G401 (cell line): ENCODE measurements at regions not wholly inside any gene's neighbourhood (a gene's known extent, or its start where the extent isn't known, plus 50 kb on each side); places are given as distances from the start of the nearest gene placed in this dataset.
"Not testable (repeated sequence)": the region's sequence is repeated elsewhere in the genome, so short reads cannot be mapped to it uniquely, and the experiment has no call there.

Experiments used
- DNase-seq: peaks from one replicate; pipeline ENCODE4 v3.0.0-alpha.2; 2015; ENCODE audit warnings: low spot score
- in situ Hi-C: cut with HindIII; loops from 2 replicates; pipeline ENCODE4 v1.10.0; 2016; ENCODE audit warnings: low sequenced_read_pairs, mixed read lengths

DNA sequence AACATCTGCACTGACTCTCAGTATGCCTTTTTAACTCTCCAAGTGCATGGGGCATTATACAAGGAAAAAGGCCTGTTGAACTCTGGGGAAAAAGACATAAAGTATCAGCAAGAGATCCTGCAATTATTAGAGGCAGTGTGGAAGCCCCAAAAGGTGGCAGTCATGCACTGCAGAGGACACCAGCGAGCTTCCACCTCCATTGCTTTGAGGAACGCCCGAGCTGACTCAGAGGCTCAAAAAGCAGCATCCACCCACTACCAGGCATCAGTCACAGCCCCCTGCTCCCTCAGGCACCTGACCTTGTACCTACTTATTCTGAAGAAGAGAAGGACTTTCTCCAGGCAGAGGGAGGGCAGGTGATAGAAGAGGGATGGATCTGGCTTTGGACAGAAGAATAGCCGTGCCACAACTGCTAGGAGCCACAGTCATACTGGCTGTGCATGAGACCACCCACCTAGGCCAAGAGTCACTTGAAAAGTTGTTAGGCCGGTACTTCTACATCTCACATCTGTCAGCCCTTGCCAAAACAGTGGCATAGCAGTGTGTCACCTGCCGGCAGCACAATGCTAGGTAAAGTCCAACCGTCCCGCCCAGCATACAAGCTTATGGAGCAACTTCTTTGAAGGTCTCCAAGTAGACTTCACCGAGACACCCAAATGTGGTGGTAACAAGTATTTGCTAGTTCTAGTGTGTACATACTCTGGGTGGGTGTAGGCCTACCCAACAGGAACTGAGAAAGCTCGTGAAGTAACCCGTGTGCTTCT is 439.1 kb upstream of the CA10 start:
- DNase-seq = not testable (repeated sequence)

DNA sequence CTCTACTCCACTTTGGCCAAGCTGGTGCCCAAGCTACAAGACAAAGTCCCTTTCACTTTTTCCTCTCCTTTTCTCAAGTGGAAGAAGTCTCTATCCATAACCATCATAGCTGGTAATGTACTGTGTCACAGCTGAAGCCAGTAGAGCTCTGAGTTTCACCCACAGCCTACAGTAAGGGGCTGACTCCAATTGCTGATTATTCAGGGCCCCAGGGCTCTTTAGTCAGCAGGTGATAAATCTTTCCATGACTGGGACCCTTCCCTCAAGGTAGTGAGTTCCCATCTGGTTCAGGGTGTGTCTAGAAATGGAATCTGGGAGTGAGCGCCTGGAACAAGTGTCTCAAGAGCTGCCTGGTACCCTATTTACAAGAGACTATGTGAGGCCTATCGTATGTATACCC is 436.0 kb upstream of the CA10 start:
- DNase-seq = no peak
- in situ Hi-C loops = no loop called here

More for the DNA sequence above, 439.1 kb upstream of the CA10 start:
- in situ Hi-C loops = not testable (repeated sequence)

- in situ Hi-C loops = no loop called here
Observed at GRCh38 chr17:52546990-52547389, 388.5 kb upstream of the CA10 start.

GRCh38 chr17:52546493-52546892 is 388.0 kb upstream of the CA10 start:
- no peak for DNase-seq
- in situ Hi-C loops = no loop called here

More at GRCh38 chr17:52546990-52547389, 388.5 kb upstream of the CA10 start:
- no peak for DNase-seq

GRCh38 chr17:52537421-52537820 is 378.9 kb upstream of the CA10 start:
- peak; percentile 53 for DNase-seq
- in situ Hi-C loops = no loop called here

GRCh38 chr17:52536489-52536888 is 378.0 kb upstream of the CA10 start:
- peak; percentile 61 for DNase-seq
- in situ Hi-C loops = no loop called here

DNA sequence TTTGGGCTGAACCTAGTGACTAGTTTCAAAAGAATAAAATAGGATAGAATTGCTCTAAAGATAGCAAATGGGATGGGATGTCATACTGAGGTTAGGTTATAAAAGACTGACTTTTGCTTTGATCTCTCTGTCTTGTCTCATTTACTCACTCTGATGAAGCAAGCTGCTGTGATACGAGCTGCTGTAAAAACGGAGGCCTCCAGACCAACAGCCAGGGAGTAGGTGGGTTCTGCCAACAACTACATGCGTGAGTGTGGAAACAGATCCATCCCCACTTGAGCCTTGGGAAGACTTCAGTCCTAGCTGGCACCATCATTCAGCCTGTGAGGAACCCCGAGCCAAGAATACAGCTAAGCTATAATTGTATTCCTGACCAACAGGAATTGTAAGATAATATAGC is 373.9 kb upstream of the CA10 start:
- no peak for DNase-seq
- in situ Hi-C loops = no loop called here

- in situ Hi-C loops = no loop called here
Observed at GRCh38 chr17:52524096-52524637, 365.7 kb upstream of the CA10 start.

GRCh38 chr17:52517176-52517575 is 358.7 kb upstream of the CA10 start:
- in situ Hi-C loops = no loop called here
- DNase-seq = no peak

More at GRCh38 chr17:52524096-52524637, 365.7 kb upstream of the CA10 start:
- DNase-seq = no peak

DNA sequence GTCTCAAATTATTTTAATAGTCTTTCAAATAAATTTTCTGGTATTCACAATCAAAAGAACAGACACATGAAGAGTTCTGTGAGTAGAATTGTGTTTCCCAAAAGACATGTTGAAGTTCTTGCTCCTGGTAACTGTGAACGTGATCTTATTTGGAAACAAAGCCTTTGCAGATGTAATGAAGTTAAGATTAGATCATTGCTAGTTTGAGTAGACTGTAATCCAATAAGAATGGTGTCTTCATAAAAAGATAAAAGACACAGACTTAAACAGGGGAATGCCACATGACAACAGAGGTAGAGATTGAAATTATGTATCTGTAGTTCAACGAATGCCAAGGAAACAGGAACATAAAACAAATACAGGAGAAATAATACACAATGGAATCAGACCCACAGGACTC is 357.4 kb upstream of the CA10 start:
- in situ Hi-C loops = no loop called here
- no peak for DNase-seq

- DNase-seq = no peak
- in situ Hi-C loops = no loop called here
Observed at GRCh38 chr17:52505601-52506000, 347.1 kb upstream of the CA10 start.

DNA sequence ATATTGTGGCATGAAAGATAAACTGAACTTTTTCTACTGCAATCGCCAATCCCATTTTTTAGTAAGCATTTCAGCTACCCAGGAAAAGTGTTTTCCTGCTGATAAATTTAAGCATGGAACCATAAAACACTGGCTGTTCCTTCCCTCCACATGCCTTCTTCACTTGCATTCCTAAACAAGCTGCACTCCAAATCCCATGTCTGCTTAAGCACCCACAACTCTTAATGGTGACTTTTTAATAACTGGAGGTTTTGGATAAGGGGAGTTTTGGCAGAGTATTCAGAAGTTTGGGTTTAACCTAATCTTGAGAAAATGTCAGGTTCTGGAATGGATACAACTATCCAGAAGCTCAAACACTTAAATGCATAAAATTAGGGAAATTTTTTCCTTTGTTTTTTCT is 345.6 kb upstream of the CA10 start:
- DNase-seq = no peak
- in situ Hi-C loops = no loop called here

GRCh38 chr17:52495646-52496045 is 337.1 kb upstream of the CA10 start:
- in situ Hi-C loops = no loop called here
- DNase-seq = no peak

- in situ Hi-C loops = no loop called here
- DNase-seq = no peak
Observed at GRCh38 chr17:52482271-52482670, 323.8 kb upstream of the CA10 start.

GRCh38 chr17:52477824-52478699 is 319.5 kb upstream of the CA10 start:
- no peak for DNase-seq
- in situ Hi-C loops = no loop called here

DNA sequence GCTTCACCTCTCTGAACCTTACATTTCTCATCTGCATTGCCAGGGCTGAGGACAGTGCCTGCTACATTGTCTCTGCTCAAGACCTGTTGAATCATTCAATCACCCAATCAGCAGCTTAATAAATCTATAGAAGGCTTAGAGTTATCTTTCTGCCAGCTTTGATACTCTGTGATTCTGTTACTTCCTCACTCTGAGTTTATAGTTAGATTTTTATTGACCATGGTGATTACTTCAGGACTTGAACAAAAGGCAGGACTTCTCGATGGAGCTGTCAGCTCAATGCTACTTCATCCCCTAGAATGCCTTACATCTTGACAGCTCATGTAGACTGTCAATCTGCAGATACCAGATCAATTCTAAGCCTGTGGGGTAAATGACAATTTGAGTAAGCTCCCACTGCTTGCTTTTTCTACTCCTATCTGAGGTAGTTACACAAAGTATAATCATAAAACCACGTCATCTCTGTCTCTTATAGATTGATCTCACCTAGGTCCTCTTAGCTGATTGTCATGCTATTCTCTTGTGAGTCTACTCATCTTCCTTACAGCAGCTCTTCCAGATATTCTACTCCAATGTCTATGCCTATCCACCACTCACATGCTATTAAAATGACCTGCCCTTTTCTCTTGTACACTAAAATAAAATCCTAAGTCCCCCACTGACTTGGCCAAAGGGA is 318.3 kb upstream of the CA10 start:
- in situ Hi-C loops = no loop called here
- no peak for DNase-seq

DNA sequence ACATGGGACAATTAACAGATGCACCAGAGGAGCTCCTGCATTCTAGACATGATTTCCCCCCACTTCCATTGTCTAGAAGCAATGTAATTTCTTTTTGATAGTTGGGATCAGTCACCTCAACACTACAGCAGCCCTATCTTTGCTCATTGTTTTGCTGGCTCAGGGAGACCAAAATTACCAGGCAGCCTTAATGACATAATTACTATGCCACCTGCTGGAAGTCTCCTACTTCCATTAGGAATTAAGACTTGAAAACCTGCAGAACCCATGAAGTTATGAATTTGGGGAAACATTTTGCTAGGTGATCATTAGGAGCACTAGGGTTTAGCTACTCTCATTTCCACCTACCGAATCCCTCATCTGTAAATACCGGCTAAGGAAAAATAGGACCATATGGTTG is 312.0 kb upstream of the CA10 start:
- DNase-seq = peak; percentile 44
- in situ Hi-C loops = no loop called here

DNA sequence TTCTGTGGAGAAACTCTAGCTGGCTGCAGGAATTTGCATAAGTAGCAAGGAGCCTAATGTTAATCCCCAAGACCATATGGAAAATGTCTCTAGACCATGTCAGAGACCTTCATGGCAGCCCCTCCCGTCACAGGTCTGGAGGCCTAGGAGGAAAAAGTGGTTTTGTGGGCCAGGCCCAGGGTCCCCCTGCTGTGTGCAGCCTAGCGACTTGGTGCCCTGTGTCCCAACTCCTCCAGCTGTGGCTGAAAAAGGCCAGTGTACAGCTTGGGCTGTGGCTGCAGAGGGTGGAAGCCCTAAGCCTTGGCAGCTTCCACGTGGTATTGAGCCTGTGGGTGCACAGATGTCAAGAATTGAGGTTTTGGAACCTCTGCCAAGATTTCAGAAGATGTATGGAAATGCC is 306.9 kb upstream of the CA10 start:
- DNase-seq = no peak
- in situ Hi-C loops = no loop called here

GRCh38 chr17:52451294-52451861 is 292.9 kb upstream of the CA10 start:
- in situ Hi-C loops = no loop called here
- DNase-seq = no peak
